GM19463 (cell line): ENCODE measurements at regions not wholly inside any gene's neighbourhood (a gene's known extent, or its start where the extent isn't known, plus 50 kb on each side); places are given as distances from the start of the nearest gene placed in this dataset.
"Not testable (repeated sequence)": the region's sequence is repeated elsewhere in the genome, so short reads cannot be mapped to it uniquely, and the experiment has no call there.

Experiments used
- ATAC-seq: cut with Tn5 transposase; IDR thresholded peaks from one replicate; pipeline ENCODE4 v1.9.1; 2021; ENCODE audit warnings: mild to moderate bottlenecking, moderate library complexity; ENCODE audit not compliant: unreplicated experiment

DNA sequence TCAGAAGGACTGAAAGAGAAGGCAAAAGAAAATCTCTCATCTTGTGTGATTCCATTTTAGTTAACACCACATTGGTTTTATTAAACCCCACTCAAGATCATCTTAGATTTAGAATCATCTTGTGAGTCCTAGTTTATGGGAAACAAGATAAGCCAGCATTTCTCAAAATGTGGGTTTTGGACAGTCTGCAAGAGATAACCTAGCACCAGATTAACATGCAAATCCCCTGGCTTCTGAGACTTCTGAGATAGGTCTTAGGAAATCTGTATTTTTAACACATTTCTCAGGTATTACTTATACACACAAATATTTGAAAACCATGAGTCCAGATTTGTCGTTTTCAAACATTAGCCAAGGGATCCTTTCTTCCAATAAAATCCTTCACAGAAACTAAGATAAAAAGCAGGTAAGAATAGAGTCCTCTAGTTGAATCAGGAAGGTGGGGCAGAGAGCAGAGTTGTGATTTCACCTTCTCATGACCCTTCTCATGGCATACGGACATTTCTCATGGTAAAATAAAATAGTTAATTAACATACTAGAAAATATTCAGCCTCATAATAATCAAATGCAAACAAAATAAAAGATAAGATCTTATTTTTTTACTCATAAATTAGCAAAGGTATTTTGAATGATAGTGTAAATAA lies 287.2 kb upstream of the FN1 start:
- ATAC-seq = no peak

GRCh38 chr2:215722125-215722524 lies 286.3 kb upstream of the FN1 start:
- no peak for ATAC-seq

DNA sequence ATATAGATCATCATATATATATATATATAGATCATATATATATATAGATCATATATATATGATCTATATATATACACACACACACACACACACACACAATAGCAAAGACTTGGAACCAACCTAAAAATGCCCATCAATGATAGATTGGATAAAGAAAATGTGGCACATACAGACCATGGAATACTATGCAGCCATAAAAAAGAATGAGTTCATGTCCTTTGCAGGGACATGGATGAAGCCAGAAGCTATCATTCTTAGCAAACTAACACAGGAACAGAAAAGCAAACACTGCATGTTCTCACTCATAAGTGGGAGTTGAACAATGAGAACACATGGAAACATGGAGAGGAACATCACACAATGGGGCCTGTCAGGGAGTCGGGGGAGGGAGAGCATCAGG lies 285.6 kb upstream of the FN1 start:
- not testable (repeated sequence) for ATAC-seq

DNA sequence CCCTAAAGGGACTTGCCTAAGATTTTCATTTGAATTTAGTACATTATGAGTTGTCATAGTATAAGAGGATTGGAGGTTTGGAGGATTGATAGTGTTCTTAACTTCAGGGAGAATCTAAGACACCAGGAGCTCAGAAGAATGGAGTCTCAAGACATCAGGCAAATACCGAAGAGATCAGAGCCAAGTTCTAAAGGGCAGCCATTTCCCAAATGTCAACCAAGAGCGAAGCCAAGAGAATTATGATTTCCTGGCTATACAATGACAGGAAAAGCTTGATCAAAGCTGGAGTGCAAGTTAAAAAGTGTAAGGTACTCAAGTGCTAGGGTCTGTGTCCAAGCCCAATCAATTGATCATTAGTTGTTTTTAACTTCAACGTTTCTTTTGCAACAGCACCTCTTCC lies 283.0 kb upstream of the FN1 start:
- ATAC-seq = no peak

- no peak for ATAC-seq
These were observed 282.6 kb upstream of the FN1 start for GRCh38 chr2:215718436-215718835.

DNA sequence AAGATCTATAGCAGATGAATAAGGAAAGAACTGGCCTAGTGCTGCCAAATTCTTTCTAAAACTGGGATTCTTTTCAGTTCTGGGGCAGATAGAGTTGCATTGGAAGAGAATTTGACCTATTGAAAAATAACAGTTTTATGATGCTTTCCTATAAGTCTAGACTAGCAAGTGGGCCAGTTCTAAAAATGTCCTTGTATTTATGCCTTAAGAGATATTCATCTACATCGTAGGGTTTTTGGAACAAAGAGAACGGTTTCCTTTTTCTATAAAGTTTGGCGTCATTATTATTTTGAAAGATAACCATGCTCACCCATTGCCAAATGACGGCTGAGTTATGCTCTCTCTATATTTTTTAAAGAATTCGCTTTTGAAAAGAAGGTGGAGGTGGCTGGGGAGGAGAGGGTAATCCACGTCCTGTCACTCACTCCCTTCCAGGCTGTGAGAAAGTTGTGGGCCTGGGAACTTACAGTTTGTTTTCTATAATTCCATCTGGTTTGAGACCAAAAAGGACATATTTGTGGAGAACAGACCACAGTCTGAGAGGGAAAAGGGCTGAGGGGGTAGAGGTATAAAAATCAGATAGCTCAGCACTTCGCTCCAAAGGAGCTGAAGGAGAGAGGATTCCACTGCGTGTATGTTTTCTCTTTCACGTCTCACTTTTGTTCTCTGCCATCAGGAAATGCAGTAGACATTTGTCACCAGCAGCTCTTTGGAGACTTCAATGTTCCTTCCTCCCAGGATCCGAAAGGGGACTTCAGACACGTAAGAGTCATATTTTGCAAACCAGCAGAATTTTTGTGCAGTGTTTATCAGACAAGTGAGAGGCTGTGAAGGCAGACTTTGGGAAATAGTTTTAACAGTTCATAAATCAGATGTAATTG lies 281.9 kb upstream of the FN1 start:
- no peak for ATAC-seq

GRCh38 chr2:215716956-215717355 lies 281.1 kb upstream of the FN1 start:
- ATAC-seq = no peak

DNA sequence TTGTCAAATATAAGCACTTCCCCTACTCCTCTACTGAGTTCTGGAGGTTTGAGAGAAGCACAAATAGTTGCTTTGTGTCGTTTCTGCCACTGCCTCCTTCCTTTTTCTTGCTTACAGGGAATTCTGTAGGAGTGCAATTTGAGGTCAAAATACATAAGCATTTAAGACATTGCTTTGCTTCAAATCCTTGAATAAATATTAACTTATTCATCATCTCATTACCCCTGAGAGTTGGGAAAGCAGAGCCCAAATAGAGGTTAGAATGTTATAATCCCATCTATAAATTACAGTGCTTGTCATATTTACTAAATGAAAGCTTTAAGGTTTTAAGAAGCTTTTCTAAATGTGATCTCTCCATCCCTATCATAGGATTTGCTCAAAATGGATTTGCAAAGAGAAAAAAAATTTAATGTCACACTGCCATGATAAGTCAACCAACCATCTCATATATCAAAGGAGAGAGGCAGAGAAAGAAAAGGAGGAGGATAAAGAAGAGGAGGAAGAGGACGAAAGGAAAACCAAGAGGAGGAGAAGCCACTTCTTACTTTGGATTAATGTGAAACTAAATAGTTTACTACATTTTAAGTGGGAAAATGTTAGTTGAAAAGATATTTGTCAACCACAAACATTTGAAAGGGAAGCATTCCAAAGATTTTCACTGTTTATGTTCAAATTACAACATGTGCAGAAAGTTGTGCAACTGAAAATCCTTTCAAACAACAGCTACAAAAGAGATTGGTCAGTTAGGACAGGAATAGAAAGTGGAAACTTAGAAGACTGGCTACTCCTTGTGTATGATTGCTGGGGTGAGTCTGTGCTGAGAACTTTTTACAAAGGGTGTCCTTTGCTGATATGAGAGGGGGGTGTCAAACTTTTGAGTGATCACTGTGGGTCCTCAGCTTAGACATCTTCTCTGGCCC lies 277.3 kb upstream of the FN1 start:
- ATAC-seq = no peak

- no peak for ATAC-seq
These were observed 276.5 kb upstream of the FN1 start for GRCh38 chr2:215712219-215712868.

- no peak for ATAC-seq
These were observed 275.7 kb upstream of the FN1 start for GRCh38 chr2:215711471-215712034.

- ATAC-seq = no peak
These were observed 271.7 kb upstream of the FN1 start for GRCh38 chr2:215707608-215708007.

GRCh38 chr2:215705771-215706361 lies 270.0 kb upstream of the FN1 start:
- no peak for ATAC-seq

DNA sequence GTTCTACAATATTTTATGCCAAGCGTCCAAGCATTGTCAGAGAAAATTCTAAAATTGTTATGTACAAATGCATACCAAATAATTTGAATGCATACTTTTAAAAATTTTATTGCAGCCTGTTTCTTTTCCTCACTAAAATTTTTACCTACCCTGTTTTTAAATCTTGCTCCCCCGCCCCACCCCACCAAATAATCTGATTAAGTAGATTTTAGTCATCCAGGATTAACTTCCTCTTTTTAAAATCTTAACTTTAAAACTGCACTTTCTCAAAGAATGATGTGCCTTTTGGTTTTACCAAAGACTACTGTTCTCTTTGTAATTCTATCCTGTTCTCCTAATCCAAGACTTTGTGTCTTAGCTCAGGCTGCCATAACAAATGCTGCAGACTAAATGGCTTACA lies 269.4 kb upstream of the FN1 start:
- no peak for ATAC-seq

DNA sequence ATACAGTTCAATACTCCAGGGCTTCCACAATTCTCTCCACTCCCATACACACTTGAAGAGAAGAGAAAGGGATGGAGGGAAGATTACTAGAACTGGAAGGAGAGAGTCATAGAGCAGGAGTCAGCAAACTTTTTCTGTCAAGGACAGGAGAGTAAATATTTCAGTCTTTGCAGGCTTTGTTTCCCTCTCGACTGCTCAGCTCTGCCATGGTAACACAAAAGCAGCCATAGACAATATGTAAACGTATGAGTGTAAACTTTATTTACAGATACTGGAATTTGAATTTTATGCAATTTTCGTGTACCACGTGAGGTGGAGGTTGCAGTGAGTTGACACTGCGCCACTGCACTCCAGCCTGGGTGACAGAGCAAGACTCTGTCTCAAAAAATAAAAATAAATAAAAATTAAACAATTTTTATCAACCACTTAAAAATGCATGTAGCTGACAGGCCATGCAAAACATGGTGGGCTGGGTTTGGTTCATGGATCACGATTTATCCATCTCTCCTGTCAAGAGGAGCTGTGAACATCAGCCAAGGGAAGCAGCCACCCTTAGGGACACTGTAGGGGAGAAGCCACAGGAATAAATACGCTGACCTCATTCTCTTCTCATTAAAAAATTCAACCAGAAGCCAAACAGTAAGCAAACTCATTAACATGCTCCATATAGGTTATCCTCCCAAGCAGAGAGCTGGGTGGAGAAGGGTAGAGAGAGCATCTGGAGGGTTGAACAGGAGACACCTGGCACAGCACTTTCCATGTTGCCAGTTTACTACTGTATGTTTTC lies 266.4 kb upstream of the FN1 start:
- ATAC-seq = no peak

DNA sequence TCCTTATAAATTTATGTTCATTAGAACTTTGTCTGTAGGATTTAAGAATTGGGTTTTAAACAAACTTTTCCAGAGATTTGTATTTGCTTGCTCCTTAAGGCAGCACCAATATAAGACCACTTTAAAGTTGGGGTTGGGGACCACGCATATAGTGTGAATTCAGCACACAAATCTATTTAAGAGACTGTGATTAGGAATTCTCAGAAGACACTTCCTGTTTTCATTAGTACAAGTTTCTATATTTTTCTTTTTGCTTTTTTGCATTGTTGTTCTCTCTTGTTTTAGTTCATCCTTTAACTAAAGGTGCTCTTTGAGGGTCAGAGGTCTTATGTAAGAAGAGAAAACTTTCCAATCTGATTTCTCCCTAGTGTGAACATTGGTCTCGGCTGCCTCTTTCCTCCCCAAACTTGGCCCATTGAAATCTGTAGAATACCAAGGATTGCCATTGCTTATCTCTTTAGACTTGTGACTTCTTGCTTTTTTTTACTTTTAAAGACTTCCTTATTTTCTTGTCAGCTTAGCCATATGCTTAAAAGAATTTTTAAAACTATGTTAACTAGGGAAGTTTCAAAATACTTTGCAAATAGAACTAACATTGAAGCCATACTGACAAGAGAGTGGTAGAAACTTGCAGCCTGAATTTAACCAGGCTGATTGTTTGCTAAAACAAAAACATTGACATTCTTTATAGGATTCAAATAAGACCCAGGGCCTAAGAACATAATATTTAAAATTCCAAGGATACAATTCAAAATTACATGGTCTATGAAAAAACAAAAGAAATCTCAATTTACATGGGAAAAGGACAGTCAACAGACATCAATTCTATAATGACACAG lies 264.1 kb upstream of the FN1 start:
- no peak for ATAC-seq

- ATAC-seq = no peak
These were observed 263.1 kb upstream of the FN1 start for GRCh38 chr2:215699018-215699417.

DNA sequence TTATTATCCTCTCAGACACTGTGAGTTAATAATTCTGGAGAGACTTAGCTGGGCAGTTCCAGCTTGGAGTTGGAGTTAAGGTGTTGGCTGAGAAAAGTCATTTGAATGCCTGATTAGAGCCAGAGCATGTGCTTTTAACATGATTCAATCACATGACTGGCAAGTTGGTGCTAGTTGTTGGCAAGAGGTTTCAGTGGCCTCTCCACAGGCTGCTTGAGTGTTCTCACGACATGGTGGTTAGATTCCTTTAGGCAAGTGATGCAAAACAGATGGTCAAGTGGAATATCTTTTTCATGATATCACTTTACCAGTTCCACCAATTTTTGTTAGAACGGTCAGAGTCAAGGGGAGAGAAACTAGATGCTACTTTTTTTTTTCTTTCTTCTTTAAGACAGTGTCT lies 262.7 kb upstream of the FN1 start:
- no peak for ATAC-seq

- ATAC-seq = no peak
These were observed 261.6 kb upstream of the FN1 start for GRCh38 chr2:215697496-215697895.

DNA sequence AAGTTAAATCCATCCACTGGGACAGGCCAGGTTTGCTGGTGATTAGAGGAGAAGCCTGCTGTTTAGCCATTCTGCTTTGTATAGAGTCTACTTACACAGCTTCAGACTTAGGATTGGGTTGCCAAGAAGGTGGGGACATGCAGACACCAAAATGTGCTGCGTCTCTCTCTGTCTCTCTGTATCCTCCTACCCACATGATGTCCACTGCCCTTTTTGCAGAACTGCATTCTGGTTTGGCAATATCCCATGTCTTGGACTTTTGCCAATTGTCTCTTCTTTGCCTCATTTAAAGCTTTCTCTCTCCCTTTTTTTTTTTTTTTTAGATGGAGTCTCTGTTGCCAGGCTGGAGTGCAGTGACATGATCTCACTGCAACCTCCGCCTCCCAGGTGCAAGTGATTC lies 261.1 kb upstream of the FN1 start:
- ATAC-seq = no peak
